SK-N-SH (cell line): ENCODE measurements at regions not wholly inside any gene's neighbourhood (a gene's known extent, or its start where the extent isn't known, plus 50 kb on each side); places are given as distances from the start of the nearest gene placed in this dataset.

Experiments used
- CTCF ChIA-PET: fragments of 300-600, 350-600 bp; formaldehyde crosslinking; extraction: SDS; loops from one replicate; lab custom pipeline; 2021; lab: Yijun Ruan, JAX
- POLR2A ChIA-PET: fragments of 350-600 bp; sonication (Branson Sonifier 250); formaldehyde crosslinking; extraction: SDS; loops from one replicate; lab custom pipeline; 2020; ENCODE audit warnings: antibody characterized with exemption, inconsistent platforms; lab: Yijun Ruan, JAX
- DNase-seq: peaks from one replicate; pipeline ENCODE4 v3.0.0; 2012
- H2AFZ ChIP-seq: fragments of 200-600 bp; sonication (generic); 2 replicates; pipeline ENCODE4 v1.8.1; 2016; ENCODE audit warnings: antibody characterized with exemption, mild to moderate bottlenecking, low read depth
- H3F3A ChIP-seq: fragments of 200-600 bp; sonication (generic); replicated peaks from 2 replicates; pipeline ENCODE3; 2016; ENCODE audit warnings: antibody characterized with exemption, mild to moderate bottlenecking; ENCODE audit not compliant: insufficient read depth
- H3K27ac ChIP-seq, 2 experiments: fragments of 200-500 bp in 1 of 2; fragments of 200-600 bp in 1 of 2; sonication (Bioruptor generic) in 1 of 2; sonication (generic), shearing (Covaris generic) in 1 of 2; 2 replicates each; pipeline versions ENCODE4 v1.5.1 to v1.6.1; 2014 to 2016; ENCODE audit warnings: low read depth in 2 of 2, inconsistent platforms in 1 of 2, low read length in 1 of 2, mild to moderate bottlenecking in 1 of 2, mixed read lengths in 1 of 2
- H3K27me3 ChIP-seq: fragments of 200-600 bp; sonication (generic), shearing (Covaris generic); 2 replicates; pipeline ENCODE4 v1.6.1; 2016; ENCODE audit warnings: mixed run types; ENCODE audit not compliant: insufficient read depth
- H3K36me3 ChIP-seq, 2 experiments: fragments of 200-500 bp in 1 of 2; fragments of 200-600 bp in 1 of 2; sonication (Bioruptor generic) in 1 of 2; sonication (generic) in 1 of 2; replicated peaks in 1 of 2; 2 replicates each; pipeline versions ENCODE3 to v1.5.1; 2014 to 2016; ENCODE audit warnings: low read length in 1 of 2, mild to moderate bottlenecking in 1 of 2; ENCODE audit not compliant: insufficient read depth in 2 of 2, control insufficient read depth in 1 of 2
- H3K4me1 ChIP-seq, 2 experiments: fragments of 200-500 bp in 1 of 2; fragments of 200-600 bp in 1 of 2; sonication (Bioruptor generic) in 1 of 2; sonication (generic), shearing (Covaris generic) in 1 of 2; 2 replicates each; pipeline versions ENCODE4 v1.5.1 to v1.6.1; 2014 to 2016; ENCODE audit warnings: low read depth in 1 of 2, low read length in 1 of 2, mixed run types in 1 of 2; ENCODE audit not compliant: insufficient read depth in 2 of 2, control insufficient read depth in 1 of 2
- H3K4me2 ChIP-seq: fragments of 200-600 bp; sonication (generic), shearing (Covaris generic); 2 replicates; pipeline ENCODE4 v1.6.1; 2017; ENCODE audit warnings: mixed run types
- H3K4me3 ChIP-seq, 2 experiments: fragments of 200-500 bp in 1 of 2; fragments of 200-600 bp in 1 of 2; sonication (Bioruptor generic) in 1 of 2; sonication (generic), shearing (Covaris generic) in 1 of 2; 2 replicates each; pipeline versions ENCODE4 v1.5.1 to v1.8.1; 2014 to 2016; ENCODE audit warnings: low read depth in 2 of 2, inconsistent platforms in 1 of 2, low read length in 1 of 2, mild to moderate bottlenecking in 1 of 2, mixed read lengths in 1 of 2, moderate library complexity in 1 of 2
- H3K79me2 ChIP-seq: fragments of 200-600 bp; sonication (generic); 2 replicates; pipeline ENCODE4 v1.8.1; 2017; ENCODE audit warnings: mild to moderate bottlenecking; ENCODE audit not compliant: insufficient read depth
- H3K9ac ChIP-seq: fragments of 200-600 bp; sonication (generic); 2 replicates; pipeline ENCODE4 v1.6.1; 2017; ENCODE audit warnings: mixed run types
- H3K9me2 ChIP-seq: fragments of 200-600 bp; sonication (generic); 2 replicates; pipeline ENCODE4 v1.6.1; 2017; ENCODE audit warnings: mixed run types
- H3K9me3 ChIP-seq: fragments of 200-600 bp; sonication (generic); 2 replicates; pipeline ENCODE4 v1.6.1; 2017; ENCODE audit warnings: mixed run types, mild to moderate bottlenecking, moderate library complexity
- H4K20me1 ChIP-seq: fragments of 200-600 bp; sonication (generic); 2 replicates; pipeline ENCODE4 v1.6.1; 2017; ENCODE audit warnings: mild to moderate bottlenecking, mixed run types; ENCODE audit not compliant: insufficient read depth
- CTCF ChIP-seq: fragments of 200-600 bp; sonication (generic); IDR thresholded peaks from 2 replicates; pipeline ENCODE4 v1.6.1; 2017; ENCODE audit warnings: antibody characterized with exemption, mild to moderate bottlenecking, moderate library complexity
- EP300 ChIP-seq, 2 experiments: IDR thresholded peaks; 2 replicates each; pipeline versions ENCODE4 v1.4.0 to v1.6.1; 2012; ENCODE audit warnings: borderline replicate concordance in 1 of 2, low read depth in 1 of 2, low read length in 1 of 2
- EZH2phosphoT487 ChIP-seq: fragments of 200-600 bp; sonication (generic); IDR thresholded peaks from 2 replicates; pipeline ENCODE4 v1.6.1; 2017; ENCODE audit warnings: low read depth, mixed run types, mild to moderate bottlenecking, antibody characterized with exemption, moderate library complexity, borderline replicate concordance
- FOXM1 ChIP-seq: IDR thresholded peaks from 2 replicates; pipeline ENCODE4 v1.4.0; 2012; ENCODE audit warnings: low read depth, mild to moderate bottlenecking
- GATA2 ChIP-seq: sonication (generic); formaldehyde crosslinking; IDR thresholded peaks from 2 replicates; pipeline ENCODE4 v1.5.0; 2020; ENCODE audit warnings: mild to moderate bottlenecking, missing genetic modification reagents
- IRF3 ChIP-seq: fragments of 150-350 bp; IDR thresholded peaks from 2 replicates; pipeline ENCODE4 v1.6.1; 2016; ENCODE audit warnings: mild to moderate bottlenecking, low read depth, low read length
- MEF2A ChIP-seq: IDR thresholded peaks from 2 replicates; pipeline ENCODE4 v1.4.0; 2012; ENCODE audit warnings: low read depth, borderline replicate concordance
- NFIC ChIP-seq: IDR thresholded peaks from 2 replicates; pipeline ENCODE4 v1.4.0; 2012; ENCODE audit warnings: borderline replicate concordance
- POLR2AphosphoS5 ChIP-seq: IDR thresholded peaks from 2 replicates; pipeline ENCODE4 v1.6.1; 2012; ENCODE audit warnings: low read depth, low read length
- SMC3 ChIP-seq: IDR thresholded peaks from 2 replicates; pipeline ENCODE4 v1.6.1; 2012; ENCODE audit warnings: low read depth, low read length, improper control_type of control experiment
- TEAD4 ChIP-seq: IDR thresholded peaks from 2 replicates; pipeline ENCODE4 v1.4.0; 2012; ENCODE audit warnings: mild to moderate bottlenecking, borderline replicate concordance; ENCODE audit not compliant: insufficient read depth
- WGBS: methylation state at CpG from one replicate; pipeline ENCODE4 v1.1.6; 2017; ENCODE audit warnings: low lambda C conversion rate; 5-methylcytosine and 5-hydroxymethylcytosine counted together
- TF ChIP-seq, protein P1 (sequence below): IDR thresholded peaks from 2 replicates; pipeline ENCODE4 v1.4.0; 2012; ENCODE audit warnings: low read depth

DNA sequence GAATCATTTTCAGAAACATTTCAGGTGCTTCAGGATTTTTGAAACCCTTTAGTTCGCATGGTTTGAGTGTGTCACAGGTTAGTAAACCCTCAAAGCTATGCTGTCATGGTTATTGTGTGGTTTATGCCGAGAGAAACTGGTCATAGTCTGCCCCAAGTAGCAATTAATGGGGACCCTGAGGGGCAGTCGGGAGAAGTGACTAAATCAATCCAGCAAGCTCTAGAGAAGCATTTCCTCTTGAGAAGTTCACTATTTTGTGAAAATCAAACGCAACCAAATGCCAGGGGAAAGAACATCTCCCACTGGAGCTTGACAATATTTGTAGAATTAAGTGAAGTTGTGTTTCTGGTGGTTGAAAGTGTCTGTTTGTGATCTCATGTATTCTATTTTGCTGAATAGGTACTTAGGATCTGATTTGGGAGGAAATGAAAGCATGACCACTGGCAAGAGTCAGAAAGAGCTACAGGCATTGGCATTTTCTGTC is 63.0 kb upstream of the BACH1 start (continued):
- TF ChIP-seq IRF3 (no peak), MEF2A (no peak), CTCF (no peak)

- no peak overlapping the region for H3K27ac ChIP-seq
- H3K9me2 ChIP-seq: no peaks in the 10 kb centered on the region
- H2AFZ ChIP-seq: no peak overlapping the region
- 18% methylated on average over 2 of the region's 2 CpGs for WGBS
- no peak overlapping the region for H3K4me3 ChIP-seq
- H3K79me2 ChIP-seq: no peaks in the 10 kb centered on the region; the same call in 1 of the 2 replicates
- no peak overlapping the region for H3K4me2 ChIP-seq
- H3K4me1 ChIP-seq: peaks cover 0 to 47% of the 10 kb centered on the region in 2 experiments; a peak in 3 of 4 replicates
- H3K9ac ChIP-seq: no peak overlapping the region
- no peaks in the 10 kb centered on the region for H3K36me3 ChIP-seq
- no peak for DNase-seq
- H3F3A ChIP-seq: no peaks in the 10 kb centered on the region
- H4K20me1 ChIP-seq: no peaks in the 10 kb centered on the region
- ChIA-PET POLR2A (no interaction called here), CTCF (interaction anchor here (0.8 kb wide), 1 partner anchor 13 kb away, joined by 4 read pairs; no protein-coding TSS in a partner anchor)
- no peaks in the 10 kb centered on the region for H3K27me3 ChIP-seq
- H3K9me3 ChIP-seq: no peaks in the 10 kb centered on the region
- no peak for TF ChIP-seq GATA2 (CRISPR knock-in tag)
- TF ChIP-seq TEAD4: no peak
- no peak for TF ChIP-seq FOXM1
- TF ChIP-seq EP300 (IDR thresholded peaks at IDR 0.05; ENCODE audit: borderline replicate concordance in 1 of 2, low read depth in 1 of 2, low read length in 1 of 2): no peak
- TF ChIP-seq NFIC: no peak
Observed at GRCh38 chr21:29236201-29236600, 62.5 kb upstream of the BACH1 start.

- WGBS: 90% methylated on average over 3 of the region's 3 CpGs
- TF ChIP-seq, protein P1, sequence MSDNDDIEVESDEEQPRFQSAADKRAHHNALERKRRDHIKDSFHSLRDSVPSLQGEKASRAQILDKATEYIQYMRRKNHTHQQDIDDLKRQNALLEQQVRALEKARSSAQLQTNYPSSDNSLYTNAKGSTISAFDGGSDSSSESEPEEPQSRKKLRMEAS: no peak
- TF ChIP-seq EZH2phosphoT487 (no peak), SMC3 (no peak), POLR2AphosphoS5 (no peak)
- Histone ChIP-seq H3F3A (no peaks in the 10 kb centered on the region), H3K4me2 (peak overlapping the region; percentile 15; the same call in 1 of the 2 replicates), H3K9me2 (no peaks in the 10 kb centered on the region), H4K20me1 (no peaks in the 10 kb centered on the region), H3K9ac (no peak overlapping the region), H3K4me3 (no peak overlapping the region), H3K27ac (peak overlapping the region; percentile 22 to 51; a peak in 1 of 4 replicates), H3K9me3 (no peaks in the 10 kb centered on the region), H3K4me1 (peaks cover 0 to 42% of the 10 kb centered on the region in 2 experiments; a peak in 3 of 4 replicates), H2AFZ (no peak overlapping the region), H3K79me2 (no peaks in the 10 kb centered on the region), H3K27me3 (no peaks in the 10 kb centered on the region), H3K36me3 (no peaks in the 10 kb centered on the region)
- DNase-seq: no peak
- ChIA-PET CTCF (no interaction called here), POLR2A (no interaction called here)
Observed at GRCh38 chr21:29237110-29238052, 61.3 kb upstream of the BACH1 start.
